HL-60 (cell line): ENCODE measurements at regions not wholly inside any gene's neighbourhood (a gene's known extent, or its start where the extent isn't known, plus 50 kb on each side); places are given as distances from the start of the nearest gene placed in this dataset.

Experiments
- DNase-seq, 2 experiments: peaks; one replicate each; pipeline ENCODE4 v3.0.0-alpha.2; 2010 to 2020; ENCODE audit warnings: low read depth in 1 of 2, low spot score in 1 of 2
- H3K27ac ChIP-seq: fragments of 250-450 bp; sonication (Bioruptor Pico); replicated peaks from 2 replicates; pipeline ENCODE4 v1.5.1; 2020; ENCODE audit warnings: mild to moderate bottlenecking, moderate library complexity
- H3K27me3 ChIP-seq: fragments of 250-450 bp; sonication (Bioruptor Pico); 2 replicates; pipeline ENCODE4 v1.5.1; 2021; ENCODE audit warnings: mild to moderate bottlenecking, moderate library complexity; ENCODE audit not compliant: insufficient read depth, poor library complexity, severe bottlenecking
- H3K4me3 ChIP-seq: replicated peaks from 2 replicates; pipeline ENCODE4 v1.5.1; 2011; ENCODE audit warnings: mild to moderate bottlenecking, control low read depth, low read length; ENCODE audit not compliant: insufficient read depth
- CTCF ChIP-seq: IDR thresholded peaks from one replicate; pipeline ENCODE4 v1.5.1; 2011; ENCODE audit warnings: low read length, control low read depth, inconsistent platforms; ENCODE audit not compliant: insufficient read depth
- GABPA ChIP-seq: IDR thresholded peaks from 2 replicates; pipeline ENCODE4 v1.6.1; 2012; ENCODE audit warnings: low read depth
- POLR2AphosphoS5 ChIP-seq: IDR thresholded peaks from 2 replicates; pipeline ENCODE4 v1.6.1; 2012; ENCODE audit warnings: low read depth
- SPI1 ChIP-seq: IDR thresholded peaks from 2 replicates; pipeline ENCODE4 v1.6.1; 2012; ENCODE audit warnings: low read depth, mild to moderate bottlenecking, borderline replicate concordance
- TF ChIP-seq, protein P1 (sequence below): IDR thresholded peaks from 2 replicates; pipeline ENCODE4 v1.6.1; 2012; ENCODE audit warnings: low read depth; ENCODE audit not compliant: insufficient replicate concordance

DNA sequence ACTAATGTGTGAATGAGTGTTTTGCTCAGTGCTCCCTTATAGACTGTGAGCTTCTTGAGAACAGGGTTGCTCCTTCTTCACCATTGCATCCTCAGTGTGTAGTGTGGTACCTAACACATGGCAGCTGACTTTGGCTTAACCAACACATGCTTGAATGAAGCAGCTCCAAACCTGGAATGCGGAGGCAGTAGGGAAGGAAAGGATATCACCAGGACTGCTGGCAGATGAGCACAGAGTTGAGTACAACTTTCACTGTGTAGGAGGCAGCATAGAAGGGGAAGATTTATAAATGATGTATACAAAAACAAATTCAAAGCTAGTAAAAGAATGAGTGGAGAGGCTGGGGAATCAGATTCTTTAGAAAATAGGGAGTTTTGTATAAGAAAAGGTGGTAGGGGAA is 174.3 kb downstream of the SLIT2 start:
- Histone ChIP-seq H3K27ac (no peak overlapping the region), H3K4me3 (no peak overlapping the region), H3K27me3 (peaks cover 3% of the 10 kb centered on the region)
- DNase-seq, result no peak
- TF ChIP-seq, protein P1, sequence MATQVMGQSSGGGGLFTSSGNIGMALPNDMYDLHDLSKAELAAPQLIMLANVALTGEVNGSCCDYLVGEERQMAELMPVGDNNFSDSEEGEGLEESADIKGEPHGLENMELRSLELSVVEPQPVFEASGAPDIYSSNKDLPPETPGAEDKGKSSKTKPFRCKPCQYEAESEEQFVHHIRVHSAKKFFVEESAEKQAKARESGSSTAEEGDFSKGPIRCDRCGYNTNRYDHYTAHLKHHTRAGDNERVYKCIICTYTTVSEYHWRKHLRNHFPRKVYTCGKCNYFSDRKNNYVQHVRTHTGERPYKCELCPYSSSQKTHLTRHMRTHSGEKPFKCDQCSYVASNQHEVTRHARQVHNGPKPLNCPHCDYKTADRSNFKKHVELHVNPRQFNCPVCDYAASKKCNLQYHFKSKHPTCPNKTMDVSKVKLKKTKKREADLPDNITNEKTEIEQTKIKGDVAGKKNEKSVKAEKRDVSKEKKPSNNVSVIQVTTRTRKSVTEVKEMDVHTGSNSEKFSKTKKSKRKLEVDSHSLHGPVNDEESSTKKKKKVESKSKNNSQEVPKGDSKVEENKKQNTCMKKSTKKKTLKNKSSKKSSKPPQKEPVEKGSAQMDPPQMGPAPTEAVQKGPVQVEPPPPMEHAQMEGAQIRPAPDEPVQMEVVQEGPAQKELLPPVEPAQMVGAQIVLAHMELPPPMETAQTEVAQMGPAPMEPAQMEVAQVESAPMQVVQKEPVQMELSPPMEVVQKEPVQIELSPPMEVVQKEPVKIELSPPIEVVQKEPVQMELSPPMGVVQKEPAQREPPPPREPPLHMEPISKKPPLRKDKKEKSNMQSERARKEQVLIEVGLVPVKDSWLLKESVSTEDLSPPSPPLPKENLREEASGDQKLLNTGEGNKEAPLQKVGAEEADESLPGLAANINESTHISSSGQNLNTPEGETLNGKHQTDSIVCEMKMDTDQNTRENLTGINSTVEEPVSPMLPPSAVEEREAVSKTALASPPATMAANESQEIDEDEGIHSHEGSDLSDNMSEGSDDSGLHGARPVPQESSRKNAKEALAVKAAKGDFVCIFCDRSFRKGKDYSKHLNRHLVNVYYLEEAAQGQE, result no peak
- TF ChIP-seq POLR2AphosphoS5 (no peak), SPI1 (no peak), CTCF (no peak), GABPA (no peak)

GRCh38 chr4:20428436-20429160 is 176.9 kb downstream of the SLIT2 start:
- Histone ChIP-seq H3K27ac (no peak overlapping the region), H3K4me3 (no peak overlapping the region), H3K27me3 (peaks cover 3% of the 10 kb centered on the region)
- TF ChIP-seq SPI1 (no peak), CTCF (no peak), GABPA (no peak), POLR2AphosphoS5 (no peak)
- TF ChIP-seq, protein P1, result no peak
- DNase-seq, result no peak

- H3K27ac ChIP-seq, result no peak overlapping the region
- no peak for TF ChIP-seq GABPA
- TF ChIP-seq POLR2AphosphoS5, result no peak
- TF ChIP-seq CTCF, result no peak
- TF ChIP-seq, protein P1, result no peak
- peaks cover 3% of the 10 kb centered on the region for H3K27me3 ChIP-seq
- H3K4me3 ChIP-seq, result no peak overlapping the region
- DNase-seq, result no peak
Measured at GRCh38 chr4:20430259-20430941, 178.7 kb downstream of the SLIT2 start.
